MCF 10A (cell line): ENCODE measurements at regions not wholly inside any gene's neighbourhood (a gene's known extent, or its start where the extent isn't known, plus 50 kb on each side); places are given as distances from the start of the nearest gene placed in this dataset.

Experiments
- BruUV-seq: library from RNA; stranded (reverse); fragments of 400-500 nt; replicated peaks from 2 replicates; lab custom pipeline; 2021; lab: Mats Ljungman, UMichigan
- CTCF ChIA-PET: fragments of 300-600 bp; sonication (Branson Sonifier 250); formaldehyde crosslinking; extraction: SDS; loops from one replicate; lab custom pipeline; 2021; ENCODE audit warnings: antibody characterized with exemption, inconsistent platforms; lab: Yijun Ruan, JAX
- POLR2A ChIA-PET: fragments of 300-600, 350-650 bp; sonication (Branson Sonifier 250); formaldehyde crosslinking; extraction: SDS; loops from one replicate; lab custom pipeline; 2020; ENCODE audit warnings: antibody characterized with exemption, inconsistent platforms; lab: Yijun Ruan, JAX
- DNase-seq: peaks from one replicate; pipeline ENCODE4 v3.0.0-alpha.2; 2018; ENCODE audit not compliant: unreplicated experiment
- H3K27ac Mint-ChIP-seq: one replicate; pipeline ENCODE4 v1.8.0; 2022; ENCODE audit warnings: mild to moderate bottlenecking, low read depth, mixed read lengths; ENCODE audit not compliant: unreplicated experiment
- H3K27me3 Mint-ChIP-seq: one replicate; pipeline ENCODE4 v1.8.0; 2022; ENCODE audit warnings: mixed read lengths; ENCODE audit not compliant: insufficient read depth, unreplicated experiment
- H3K36me3 Mint-ChIP-seq: one replicate; pipeline ENCODE4 v1.8.0; 2022; ENCODE audit warnings: mild to moderate bottlenecking, moderate library complexity, mixed read lengths; ENCODE audit not compliant: insufficient read depth, unreplicated experiment
- H3K4me1 Mint-ChIP-seq: one replicate; pipeline ENCODE4 v1.8.0; 2022; ENCODE audit warnings: mixed read lengths; ENCODE audit not compliant: insufficient read depth, unreplicated experiment
- H3K4me3 Mint-ChIP-seq: one replicate; pipeline ENCODE4 v1.8.0; 2022; ENCODE audit warnings: mild to moderate bottlenecking, moderate library complexity, mixed read lengths; ENCODE audit not compliant: unreplicated experiment
- H3K9me3 Mint-ChIP-seq: one replicate; pipeline ENCODE4 v1.8.0; 2022; ENCODE audit warnings: mixed read lengths; ENCODE audit not compliant: unreplicated experiment
- CTCF ChIP-seq: fragments of 200-600 bp; IDR thresholded peaks from one replicate; pipeline ENCODE4 v1.8.0; 2022; ENCODE audit warnings: antibody characterized with exemption, mild to moderate bottlenecking; ENCODE audit not compliant: unreplicated experiment
- intact Hi-C: fragments of 100-400 bp; cut with micrococcal nuclease; formaldehyde crosslinking; loops from 2 replicates; pipeline ENCODE4 v1.14.1; 2022

DNA sequence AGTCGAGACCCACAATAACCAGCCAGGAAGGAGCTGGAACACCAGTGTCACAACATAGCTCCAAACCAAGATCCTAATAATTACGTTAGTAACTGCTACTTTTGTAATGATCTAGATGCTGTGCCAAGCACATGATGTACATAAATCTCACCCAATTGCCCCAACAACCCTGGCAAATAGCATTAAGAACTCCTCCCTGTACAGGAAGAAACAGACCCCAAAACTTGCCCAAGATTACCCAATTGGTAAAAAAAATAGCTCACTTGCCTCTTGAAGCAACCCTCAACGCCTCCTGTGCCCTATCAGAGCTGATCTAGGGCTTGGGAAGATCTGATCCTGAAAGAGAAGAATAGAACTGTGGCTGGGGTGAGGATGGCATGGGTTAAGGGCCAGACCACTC, 628.7 kb upstream of the AUTS2 start:
- H3K4me3 Mint-ChIP-seq: no peak overlapping the region
- no peaks in the 10 kb centered on the region for H3K4me1 Mint-ChIP-seq
- ChIA-PET POLR2A (no interaction called here), CTCF (no interaction called here)
- H3K9me3 Mint-ChIP-seq: peaks cover 34% of the 10 kb centered on the region
- intact Hi-C loops: no loop called here
- no peak for DNase-seq
- TF ChIP-seq CTCF: no peak
- peaks cover 4% of the 10 kb centered on the region for H3K36me3 Mint-ChIP-seq
- H3K27me3 Mint-ChIP-seq: no peaks in the 10 kb centered on the region
- H3K27ac Mint-ChIP-seq: no peak overlapping the region
- no TSS peak for BruUV-seq

GRCh38 chr7:68971634-68972340, 626.5 kb upstream of the AUTS2 start:
- no peaks in the 10 kb centered on the region for H3K4me1 Mint-ChIP-seq
- CTCF ChIA-PET: no interaction called here
- no peaks in the 10 kb centered on the region for H3K27me3 Mint-ChIP-seq
- POLR2A ChIA-PET: no interaction called here
- H3K27ac Mint-ChIP-seq: no peak overlapping the region
- intact Hi-C loops: no loop called here
- TF ChIP-seq CTCF: no peak
- no TSS peak for BruUV-seq
- peaks cover 35% of the 10 kb centered on the region for H3K9me3 Mint-ChIP-seq
- no peak overlapping the region for H3K4me3 Mint-ChIP-seq
- DNase-seq: no peak
- H3K36me3 Mint-ChIP-seq: no peaks in the 10 kb centered on the region

DNA sequence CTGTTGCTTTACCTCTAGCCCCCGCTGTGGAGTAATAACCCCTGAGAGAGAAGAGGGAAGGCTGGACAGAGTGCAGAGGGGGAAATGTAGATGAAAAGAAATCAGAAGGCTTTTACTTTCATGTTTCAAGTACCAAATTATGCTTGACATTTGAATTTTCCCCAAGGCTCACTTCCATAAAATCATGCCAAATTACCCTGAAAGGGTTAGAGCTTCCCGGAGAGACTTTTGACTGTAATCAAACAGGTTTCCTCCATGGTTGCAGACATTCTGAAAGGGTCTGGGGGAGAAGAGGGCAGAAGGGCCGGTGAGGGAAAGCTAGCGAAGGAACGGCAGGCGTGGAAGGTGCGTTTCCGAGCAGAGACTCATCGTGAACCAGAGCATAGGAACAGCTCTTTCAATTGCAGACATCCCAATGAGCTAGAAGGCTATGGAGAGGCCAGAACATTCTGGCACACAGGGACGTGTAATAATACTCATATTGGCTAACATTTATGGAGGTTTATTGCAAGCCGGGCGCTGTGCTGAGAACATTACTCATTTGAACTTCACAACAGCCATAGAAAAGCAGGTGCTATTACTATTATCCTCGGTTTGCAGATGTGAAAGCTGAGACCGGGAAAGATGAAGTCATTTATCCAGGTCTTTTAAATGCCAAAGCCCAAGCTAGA, 620.8 kb upstream of the AUTS2 start:
- H3K27ac Mint-ChIP-seq: no peak overlapping the region
- TF ChIP-seq CTCF: no peak
- ChIA-PET CTCF (interaction anchor here (0.6 kb wide), 1 partner anchor 444 kb away, joined by 3 read pairs; no protein-coding TSS in a partner anchor), POLR2A (interaction anchor here (0.9 kb wide), 1 partner anchor 20 kb away, joined by 3 read pairs; no protein-coding TSS in a partner anchor)
- no peaks in the 10 kb centered on the region for H3K36me3 Mint-ChIP-seq
- no peak overlapping the region for H3K4me3 Mint-ChIP-seq
- BruUV-seq: no TSS peak
- DNase-seq: no peak
- no peaks in the 10 kb centered on the region for H3K27me3 Mint-ChIP-seq
- H3K4me1 Mint-ChIP-seq: no peaks in the 10 kb centered on the region
- H3K9me3 Mint-ChIP-seq: peaks cover 33% of the 10 kb centered on the region
- intact Hi-C loops: no loop called here

DNA sequence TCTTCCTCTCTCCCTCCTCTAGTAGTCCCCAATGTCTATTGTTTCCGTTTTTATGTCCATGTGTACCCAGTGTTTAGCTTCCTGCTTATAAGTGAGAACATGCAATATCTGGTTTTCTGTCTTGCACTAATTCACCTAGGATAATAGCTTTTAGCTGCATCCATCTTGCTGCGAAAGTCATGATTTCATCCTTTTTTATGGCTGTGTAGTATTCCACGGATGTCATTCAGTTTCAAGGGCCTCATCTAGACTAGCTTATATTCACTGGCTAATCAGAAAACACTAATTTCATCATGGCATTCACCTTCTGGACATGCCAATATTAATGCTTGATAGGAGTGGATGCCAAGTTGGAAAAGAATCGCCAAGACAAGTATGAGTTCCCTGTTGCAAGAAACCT, 619.6 kb upstream of the AUTS2 start:
- peaks cover 26% of the 10 kb centered on the region for H3K9me3 Mint-ChIP-seq
- H3K4me3 Mint-ChIP-seq: no peak overlapping the region
- H3K27ac Mint-ChIP-seq: no peak overlapping the region
- H3K4me1 Mint-ChIP-seq: no peaks in the 10 kb centered on the region
- intact Hi-C loops: no loop called here
- no peaks in the 10 kb centered on the region for H3K27me3 Mint-ChIP-seq
- DNase-seq: no peak
- TF ChIP-seq CTCF: no peak
- ChIA-PET POLR2A (no interaction called here), CTCF (no interaction called here)
- no TSS peak for BruUV-seq
- no peaks in the 10 kb centered on the region for H3K36me3 Mint-ChIP-seq
